IPS-NIHi7 (cell line): ENCODE measurements at regions not wholly inside any gene's neighbourhood (a gene's known extent, or its start where the extent isn't known, plus 50 kb on each side); places are given as distances from the start of the nearest gene placed in this dataset.

Experiments
- DNase-seq: peaks from one replicate; pipeline ENCODE4 v3.0.0; 2012; ENCODE audit warnings: mixed read lengths; ENCODE audit errors: extremely low spot score

DNA sequence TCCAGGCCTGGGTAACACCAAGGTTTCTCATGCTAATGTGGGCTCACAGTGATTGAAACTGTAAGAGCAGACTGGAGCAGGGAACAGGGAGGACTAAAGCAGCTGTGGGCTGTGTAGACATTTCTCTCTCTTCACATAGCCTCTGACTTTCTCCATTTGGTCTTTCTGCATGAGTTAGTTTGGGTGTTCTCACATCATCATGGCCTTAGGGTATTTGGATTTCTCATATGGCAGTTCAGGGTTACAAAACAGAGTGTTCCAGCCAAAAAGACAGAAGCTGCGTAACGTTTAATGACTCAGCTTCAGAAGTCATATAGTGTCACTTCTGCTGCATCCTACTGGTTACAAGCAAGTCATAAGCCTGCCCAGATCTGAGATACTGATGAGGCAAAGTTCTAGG lies 52.0 kb upstream of the OSBPL8 start:
- no peak for DNase-seq

DNA sequence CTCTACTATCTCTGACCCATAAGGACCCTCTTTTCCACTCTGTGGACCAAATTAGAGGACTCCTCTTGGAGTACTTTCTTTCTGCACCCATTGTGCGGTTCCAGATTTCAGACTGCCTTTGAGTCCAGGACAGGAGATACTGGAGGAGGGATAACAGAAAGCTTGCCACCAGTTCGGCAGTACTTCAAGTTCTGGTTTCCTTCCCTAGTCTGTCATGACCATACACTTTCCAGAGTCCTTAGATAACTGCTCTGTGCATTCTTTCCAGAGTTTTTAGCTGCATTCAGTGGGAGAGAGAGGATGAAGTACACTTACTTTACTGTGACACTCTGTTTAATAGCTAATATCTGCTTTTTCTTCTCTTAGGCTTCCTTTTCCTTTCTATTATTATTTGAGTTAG lies 54.8 kb upstream of the OSBPL8 start:
- no peak for DNase-seq

DNA sequence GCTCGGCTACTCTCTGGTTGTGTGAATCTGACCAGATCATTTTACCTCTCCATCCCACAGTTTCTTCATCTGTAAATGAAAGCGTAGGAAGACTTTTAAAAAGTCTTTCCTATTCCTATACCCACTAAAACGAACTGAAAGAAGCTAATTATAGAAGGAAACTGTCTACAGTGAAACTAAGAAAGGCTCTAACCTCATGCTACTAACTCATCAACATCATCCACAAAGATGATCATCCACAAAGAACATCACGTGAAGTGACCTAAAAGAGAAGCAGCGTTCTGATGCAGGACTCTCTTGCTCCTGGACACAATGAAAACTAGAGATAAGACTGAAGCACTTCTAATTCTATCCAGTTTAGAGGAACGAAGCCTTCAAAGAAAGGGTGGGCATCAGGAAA lies 58.5 kb upstream of the OSBPL8 start:
- no peak for DNase-seq

DNA sequence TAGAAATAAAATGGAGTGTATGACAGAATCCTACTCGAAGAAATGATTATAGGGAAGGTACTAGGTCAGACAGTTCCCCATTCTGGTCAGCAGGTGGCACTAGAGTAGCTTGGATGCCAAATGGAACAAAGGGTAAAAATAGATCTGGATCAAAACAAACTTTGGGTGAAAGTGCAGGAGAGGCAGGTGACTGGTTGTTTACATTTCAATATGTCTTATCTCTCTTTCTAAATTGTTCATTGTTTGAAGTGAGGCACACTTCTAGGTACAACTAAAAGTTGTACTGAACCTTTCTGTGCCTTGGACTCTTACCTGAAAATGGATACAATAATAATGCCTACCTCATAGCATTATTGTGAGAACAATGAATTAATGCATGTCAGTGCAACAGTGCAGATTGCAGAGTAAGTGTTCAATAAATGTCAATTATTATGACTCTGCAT lies 62.0 kb upstream of the OSBPL8 start:
- DNase-seq = peak; percentile 71

DNA sequence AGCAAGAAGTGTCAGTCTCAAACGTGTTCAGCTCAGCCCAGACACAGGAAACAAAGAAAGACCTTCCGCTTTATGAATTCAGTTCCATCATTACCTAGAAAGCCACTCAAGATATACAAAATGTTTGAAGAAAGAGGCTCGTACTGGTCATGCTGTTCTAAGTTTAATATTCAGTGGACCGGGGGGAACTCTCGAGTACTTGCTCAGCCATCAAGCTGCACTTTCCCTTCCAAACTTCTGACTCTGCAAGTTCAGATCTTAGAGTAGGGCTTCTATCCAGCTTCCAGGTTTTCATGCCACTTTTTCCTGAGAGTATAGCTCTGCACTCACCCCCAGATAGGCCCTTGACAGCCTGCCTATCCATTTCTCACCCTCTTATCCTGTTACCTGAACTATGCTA lies 62.8 kb upstream of the OSBPL8 start:
- no peak for DNase-seq

DNA sequence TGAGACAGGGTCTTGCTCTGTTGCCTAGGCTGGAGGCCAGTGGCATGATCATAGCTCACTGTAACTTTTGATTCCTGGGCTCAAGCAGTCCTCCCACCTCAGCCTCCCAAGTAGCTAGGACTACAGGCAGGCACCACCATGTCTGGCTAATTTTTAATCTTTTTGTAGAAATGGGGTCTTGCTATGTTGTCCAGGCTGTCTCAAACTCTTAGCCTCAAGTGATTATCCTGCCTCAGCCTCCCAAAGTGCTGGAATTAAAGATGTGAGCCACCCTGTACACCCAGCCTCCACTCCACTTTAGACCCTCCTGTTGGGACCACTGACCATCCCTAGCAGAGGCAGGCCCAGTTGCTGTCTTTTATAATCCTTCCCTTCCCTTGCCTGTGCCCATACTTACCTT lies 63.3 kb upstream of the OSBPL8 start:
- DNase-seq = no peak

DNA sequence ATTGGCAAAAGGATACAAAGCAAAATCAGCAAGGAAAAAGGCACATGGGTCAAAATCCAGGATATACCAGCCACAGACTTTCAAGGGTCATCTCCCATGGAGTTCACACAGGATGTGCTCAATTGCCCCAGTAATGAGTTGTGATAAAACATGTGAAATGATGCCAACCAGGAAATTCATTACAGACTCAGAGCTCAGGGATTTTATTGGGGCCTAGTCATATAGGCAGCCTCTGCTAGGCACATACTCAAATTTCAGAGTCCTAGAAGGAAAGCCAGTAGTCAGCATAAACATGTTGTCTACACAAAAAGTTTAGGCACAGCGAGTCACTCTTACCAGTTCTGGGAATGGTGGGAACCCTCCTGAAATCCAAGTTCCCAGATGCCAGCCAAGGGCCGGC lies 64.4 kb upstream of the OSBPL8 start:
- DNase-seq = no peak

DNA sequence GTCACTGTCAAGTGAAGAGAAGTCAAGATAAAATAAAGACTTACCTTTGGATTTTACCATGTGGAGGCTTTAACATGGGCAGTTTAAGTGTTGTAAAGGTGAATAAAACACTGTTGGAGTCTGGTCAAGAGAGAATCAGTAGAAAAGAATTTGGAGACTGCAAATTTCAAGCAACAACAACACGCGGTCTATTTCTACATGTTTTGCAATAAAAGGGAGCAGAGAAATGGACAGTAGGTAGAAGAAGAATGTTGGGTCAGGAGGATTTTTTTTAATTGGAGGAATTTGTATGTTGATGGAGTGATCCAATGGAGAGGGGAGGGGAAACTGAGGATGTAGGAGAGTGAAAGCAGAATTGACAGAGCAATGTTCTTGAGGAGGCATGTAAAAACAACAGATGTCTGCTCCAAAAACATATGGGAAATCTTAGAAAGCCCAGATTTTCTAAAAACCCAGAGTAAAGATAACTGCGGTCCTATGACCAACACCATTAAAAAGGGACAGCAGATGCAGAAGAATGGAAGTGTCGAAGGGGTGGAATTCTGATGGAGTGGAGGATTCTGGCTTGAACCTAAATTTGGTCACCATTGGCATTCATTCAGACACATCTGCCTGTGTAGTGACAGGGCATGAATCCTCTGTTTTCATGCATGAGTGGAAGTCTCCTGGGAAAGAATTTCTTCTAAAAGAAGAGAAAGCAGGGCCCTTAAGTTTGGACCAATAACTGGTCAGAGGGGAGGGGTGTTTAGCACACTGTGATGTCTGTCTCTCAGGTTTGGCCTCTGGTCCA lies 68.0 kb upstream of the OSBPL8 start:
- no peak for DNase-seq

DNA sequence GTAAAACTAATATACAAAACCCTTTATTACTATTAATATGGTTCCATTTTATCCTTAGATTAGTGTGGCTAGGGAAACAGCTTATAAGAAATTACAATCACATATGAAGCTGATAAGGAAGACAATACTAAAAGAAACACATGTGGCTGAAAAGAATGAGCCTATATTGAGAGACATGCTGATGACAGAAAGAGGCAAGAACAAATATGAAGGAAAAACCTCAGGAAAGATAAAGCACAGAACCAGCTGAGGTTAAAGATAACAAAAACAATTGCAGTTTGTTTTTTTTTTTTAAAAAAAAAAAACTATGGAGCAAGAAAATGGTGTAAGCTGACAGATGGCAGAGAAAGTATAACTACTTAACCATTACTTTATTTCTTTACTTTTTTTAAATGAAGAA lies 69.2 kb upstream of the OSBPL8 start:
- DNase-seq = no peak

DNA sequence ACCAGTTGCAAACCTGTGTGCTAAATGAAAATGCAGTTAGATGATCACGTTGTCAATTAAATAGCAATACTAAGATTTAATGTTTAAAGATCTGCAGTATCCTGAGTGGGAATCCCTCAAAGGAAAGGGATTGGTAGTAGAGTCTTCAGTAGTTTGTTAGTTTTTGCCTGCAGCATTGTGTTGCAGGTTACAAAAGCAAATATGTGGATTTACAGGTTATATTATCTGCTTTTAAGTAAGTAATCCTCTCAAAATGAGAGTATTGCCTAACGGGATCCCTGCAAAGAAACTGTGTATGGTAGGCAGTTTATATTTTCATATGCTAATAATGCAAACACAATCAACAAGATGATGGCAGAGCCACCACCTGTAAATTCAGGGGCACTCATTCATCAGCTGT lies 72.2 kb upstream of the OSBPL8 start:
- DNase-seq = no peak

DNA sequence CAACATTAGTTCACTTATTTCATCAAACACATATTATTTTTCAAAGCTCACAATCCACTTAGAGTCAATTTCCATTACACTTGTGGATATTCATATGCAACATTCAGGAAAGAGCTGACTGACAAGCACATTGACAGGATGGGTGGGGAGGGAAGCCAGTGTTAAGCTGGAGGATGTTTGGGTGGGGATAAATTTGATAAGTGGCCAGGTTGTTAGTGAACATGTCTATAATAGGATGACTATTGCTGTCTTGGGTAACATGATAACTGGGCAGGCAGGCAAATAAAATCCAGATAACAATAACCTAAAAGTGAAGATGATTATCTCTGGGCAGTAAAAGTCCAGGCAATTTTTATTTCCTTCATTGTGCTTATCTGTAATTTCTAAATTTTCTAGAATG lies 73.8 kb upstream of the OSBPL8 start:
- DNase-seq = no peak

DNA sequence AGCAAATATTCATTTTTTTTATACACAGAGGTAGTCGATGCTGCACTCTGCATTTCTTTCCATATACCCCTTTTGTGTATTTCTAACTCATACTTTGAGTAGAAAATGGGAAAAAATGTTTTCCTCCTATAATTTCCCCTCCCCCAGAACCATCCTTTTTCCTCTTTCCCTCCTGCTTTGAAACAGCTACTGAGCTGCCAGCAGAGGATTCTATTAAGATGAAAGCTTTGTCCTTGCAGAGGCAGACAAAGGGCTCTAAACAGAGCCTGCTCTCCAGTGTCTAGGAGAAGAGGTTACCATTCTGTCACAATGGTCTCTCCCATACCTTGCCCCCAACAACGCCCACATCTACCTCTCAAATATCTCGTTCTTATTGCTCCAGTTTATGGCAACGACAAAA lies 74.6 kb upstream of the OSBPL8 start:
- DNase-seq = peak; percentile 27

DNA sequence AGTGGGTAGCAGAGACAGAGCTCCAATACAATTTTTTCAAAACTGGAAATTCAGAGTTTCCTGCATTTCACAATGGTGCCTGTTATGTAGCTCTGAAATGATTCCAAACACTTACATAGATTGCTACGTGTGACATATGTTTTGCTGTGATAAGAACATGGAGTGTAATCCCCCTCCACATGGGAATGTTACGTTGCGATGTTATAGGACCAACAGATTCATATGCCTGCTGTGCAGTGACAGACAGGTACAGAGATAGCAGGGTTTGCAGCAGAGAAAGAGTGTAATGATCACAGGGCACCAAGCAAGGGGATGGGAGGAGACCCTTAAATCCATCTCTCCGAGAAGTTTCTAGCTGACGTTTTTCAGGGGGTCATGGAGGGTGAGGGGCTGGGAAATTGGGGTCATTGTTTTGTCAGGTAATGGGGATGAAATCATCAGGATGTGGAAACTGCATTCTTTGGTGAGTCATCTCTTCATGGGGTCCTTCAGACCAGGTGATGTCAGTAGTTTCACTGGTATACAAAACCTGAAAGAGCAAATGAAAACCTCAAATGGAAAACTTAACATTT lies 76.6 kb upstream of the OSBPL8 start:
- peak; percentile 18 for DNase-seq

DNA sequence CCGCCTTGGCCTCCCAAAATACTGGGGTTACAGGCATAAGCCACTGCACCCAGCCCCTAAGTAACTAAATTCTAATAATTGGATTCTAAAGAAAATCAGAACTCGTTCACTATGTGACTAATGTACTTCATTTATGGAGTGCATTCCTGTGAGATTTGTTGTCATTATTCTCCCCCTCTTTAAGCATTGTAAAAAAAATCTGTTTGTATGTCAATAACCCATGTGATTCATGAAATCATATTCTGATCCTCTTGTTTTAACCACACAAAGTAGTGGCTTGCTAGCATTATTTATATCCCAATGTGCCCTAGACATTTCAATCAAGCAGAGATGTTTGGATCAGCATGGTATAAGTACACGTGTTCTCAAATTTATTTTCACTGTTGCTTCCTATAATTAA lies 78.2 kb upstream of the OSBPL8 start:
- DNase-seq = no peak

DNA sequence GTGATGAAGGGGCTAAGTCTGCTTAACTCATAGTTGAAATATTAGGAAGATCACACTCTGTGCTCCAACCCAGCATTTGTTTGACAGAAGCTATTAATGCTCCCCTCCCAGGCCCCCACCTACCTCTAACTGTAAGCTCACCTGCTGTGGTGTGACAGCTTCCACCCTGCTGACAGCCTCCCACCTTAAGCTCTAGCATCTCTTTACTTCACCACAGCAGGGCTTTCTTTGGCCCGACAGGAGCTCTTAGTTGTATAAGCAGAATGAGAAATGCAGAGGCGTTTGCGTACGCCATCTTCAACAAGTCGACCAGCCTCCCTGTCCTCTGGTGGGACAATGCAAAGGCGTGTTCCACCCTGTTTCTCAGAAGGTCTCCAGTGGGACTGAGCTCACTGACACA lies 80.1 kb upstream of the OSBPL8 start:
- no peak for DNase-seq

DNA sequence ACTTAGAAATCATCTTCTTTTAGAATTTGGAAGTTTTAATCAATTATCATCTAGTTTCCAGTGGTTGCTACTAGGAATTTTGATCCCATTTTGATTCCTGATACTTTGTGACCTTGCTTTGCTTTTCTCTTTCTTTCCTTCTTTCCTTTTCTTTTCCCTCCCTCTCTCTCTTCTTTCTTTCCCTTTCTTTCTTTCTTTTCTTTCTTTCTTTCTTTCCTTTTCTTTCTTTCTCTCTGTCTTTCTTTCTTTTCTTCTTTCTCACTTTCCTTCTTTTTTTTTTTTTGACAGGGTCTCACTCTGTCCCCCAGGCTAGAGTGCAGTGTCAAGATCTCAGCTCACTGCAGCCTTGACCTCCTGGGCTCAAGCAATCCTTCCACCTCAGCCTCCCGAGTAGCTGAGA lies 81.5 kb upstream of the OSBPL8 start:
- no peak for DNase-seq

DNA sequence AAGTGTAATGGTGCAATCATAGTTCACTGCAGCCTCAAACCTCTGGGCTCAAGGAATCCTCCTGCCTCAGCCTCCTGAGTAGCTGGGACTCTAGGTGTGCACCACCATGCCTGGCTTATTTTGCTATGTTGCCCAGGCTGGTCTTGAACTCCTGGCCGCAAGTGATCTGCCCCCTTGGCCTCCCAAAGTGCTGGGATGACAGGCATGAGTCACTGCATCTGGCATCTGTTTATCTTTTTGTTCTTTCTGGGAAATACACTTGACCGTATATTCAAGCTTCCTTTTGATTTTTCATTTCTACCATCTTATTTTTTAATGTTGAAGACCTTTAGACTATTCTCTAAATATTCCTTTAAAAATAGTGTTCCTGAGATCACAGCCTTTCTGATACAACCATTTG lies 82.4 kb upstream of the OSBPL8 start:
- DNase-seq = no peak

DNA sequence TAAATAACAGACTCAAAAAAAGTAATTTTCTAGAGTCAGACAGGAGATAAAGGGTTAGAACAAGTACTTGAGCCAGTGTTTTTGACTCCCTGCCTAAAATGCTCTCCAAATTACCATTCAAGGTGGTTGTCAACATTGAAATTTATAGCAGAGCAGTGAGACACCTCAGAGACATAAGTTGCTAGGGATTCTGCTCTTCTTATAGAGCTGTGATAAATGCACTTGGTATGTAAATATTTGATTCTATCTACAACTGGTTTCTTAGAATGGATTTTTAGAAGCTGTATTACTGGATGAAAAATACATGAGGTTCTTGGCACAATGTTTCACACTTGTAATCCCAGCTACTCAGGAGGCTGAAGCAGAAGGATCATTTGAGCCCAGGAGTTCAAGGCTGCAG lies 83.9 kb upstream of the OSBPL8 start:
- DNase-seq = no peak

DNA sequence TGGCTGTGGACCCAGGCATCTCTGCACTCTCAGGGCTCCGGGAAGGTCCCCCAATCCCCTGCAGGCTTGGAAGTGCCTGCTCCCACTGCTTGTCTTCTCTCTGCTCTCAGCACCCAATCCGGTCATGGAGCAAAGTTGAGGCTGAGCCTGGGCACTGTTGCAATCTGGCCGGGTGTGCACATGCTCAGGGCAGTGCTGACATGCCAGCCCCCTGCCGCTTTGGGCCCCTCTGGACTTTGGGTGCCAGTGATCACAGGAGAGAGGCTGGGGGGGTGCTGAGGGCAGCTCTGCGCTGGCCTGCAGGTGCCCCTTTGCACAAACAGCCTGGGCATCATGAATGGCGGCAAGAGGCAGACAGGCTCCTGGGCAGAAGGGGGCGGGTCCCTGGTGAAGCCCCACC lies 85.4 kb upstream of the OSBPL8 start:
- no peak for DNase-seq

DNA sequence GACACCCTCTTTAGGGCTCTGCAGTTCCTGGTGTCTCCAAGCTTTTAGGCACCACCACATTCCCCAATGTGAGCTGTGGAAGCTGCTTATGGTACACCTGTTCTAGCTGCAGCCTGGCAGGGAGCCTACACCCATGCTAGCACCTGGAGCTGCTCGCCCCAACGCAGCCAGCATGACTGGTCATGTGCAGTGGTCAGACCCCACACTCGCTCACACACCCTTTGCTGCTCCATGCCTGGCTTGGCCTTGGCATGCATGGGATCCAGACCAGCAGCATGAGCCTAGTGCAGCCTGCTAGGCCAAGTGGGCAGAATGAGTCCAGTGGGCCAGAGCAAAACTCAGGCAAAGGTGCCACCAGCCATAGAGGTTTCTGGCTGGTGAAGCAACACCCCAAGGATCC lies 86.4 kb upstream of the OSBPL8 start:
- DNase-seq = no peak

DNA sequence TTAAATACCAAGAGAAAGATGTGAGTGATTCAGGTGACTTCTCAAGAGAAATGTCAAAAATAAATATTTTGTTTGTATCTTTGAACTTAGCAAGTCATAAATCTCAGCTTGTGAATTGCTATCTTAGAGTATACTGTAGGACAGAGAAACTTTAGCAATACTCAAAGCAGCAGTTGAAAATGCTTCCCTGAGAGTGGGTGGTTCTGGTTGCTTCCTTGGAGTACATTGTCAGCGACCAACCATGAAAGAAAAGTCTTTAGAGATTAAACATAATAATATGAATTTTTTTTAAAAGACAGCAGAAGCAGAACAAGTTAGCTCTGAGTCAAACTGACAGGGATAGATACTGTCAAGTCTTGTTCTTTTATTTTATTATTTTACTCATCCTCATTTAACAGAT lies 86.8 kb upstream of the OSBPL8 start:
- DNase-seq = no peak

DNA sequence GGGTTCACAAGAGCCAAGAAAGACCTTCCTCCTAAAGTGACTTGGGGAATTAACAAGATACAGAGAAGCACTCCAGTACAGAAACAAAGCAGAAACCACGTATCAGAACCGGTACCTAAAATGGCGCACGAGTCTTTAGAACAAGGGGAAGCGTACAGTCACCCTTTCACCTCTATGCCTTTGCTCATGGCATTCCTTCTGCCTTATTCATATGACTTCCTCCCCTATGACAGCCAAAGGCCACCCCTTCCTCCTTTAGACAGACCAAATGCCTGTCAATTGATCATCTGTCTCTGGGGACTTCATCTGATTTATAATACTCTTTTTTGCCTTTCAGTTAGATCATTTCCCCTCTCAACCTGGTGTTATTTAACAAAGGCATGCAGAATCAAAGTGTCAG lies 89.5 kb upstream of the OSBPL8 start:
- no peak for DNase-seq

DNA sequence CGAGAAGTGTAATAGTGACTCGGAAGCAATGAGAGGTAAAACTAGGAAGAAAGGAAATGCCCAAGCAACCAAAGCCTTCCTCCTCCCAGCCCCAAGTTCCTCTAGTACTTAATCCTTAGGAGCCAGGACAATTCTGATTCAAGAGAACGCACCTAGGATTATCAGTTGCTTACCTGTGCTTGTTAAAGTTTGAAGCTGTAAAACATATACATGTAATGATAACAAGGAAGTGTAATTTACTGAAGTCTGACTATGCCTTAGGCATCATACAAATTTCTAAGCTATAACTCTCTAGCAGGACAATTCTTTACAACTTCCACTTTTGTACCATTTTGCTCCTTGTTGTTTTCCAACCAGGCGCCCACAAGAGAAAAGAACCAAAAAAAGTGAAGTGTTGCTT lies 92.8 kb upstream of the OSBPL8 start:
- no peak for DNase-seq

DNA sequence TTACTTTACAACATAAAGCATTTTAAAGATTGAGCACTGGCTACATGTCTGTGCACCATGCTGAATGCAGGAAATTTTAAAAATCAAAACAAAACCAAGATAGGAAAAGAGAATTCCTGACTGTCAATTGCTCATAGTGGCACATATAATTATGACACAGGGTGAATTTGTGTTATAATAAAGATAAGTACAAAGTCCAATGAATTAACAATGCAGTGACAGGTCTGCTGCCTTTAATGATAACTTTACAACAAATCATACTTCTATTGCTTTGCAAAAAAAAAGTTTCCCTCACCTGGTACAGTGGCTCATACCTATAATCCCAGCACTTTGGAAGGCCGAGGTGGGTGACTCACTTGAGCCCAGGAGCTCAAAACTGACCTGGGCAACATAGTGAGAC lies 93.8 kb upstream of the OSBPL8 start:
- no peak for DNase-seq
